H1 (cell line): ENCODE measurements at regions not wholly inside any gene's neighbourhood (a gene's known extent, or its start where the extent isn't known, plus 50 kb on each side); places are given as distances from the start of the nearest gene placed in this dataset.

Experiments used
- FOSL1 ChIP-seq: IDR thresholded peaks from 2 replicates; pipeline ENCODE4 v1.6.1; 2011; ENCODE audit warnings: mild to moderate bottlenecking, low read depth, low read length, moderate library complexity; ENCODE audit not compliant: insufficient read depth

DNA sequence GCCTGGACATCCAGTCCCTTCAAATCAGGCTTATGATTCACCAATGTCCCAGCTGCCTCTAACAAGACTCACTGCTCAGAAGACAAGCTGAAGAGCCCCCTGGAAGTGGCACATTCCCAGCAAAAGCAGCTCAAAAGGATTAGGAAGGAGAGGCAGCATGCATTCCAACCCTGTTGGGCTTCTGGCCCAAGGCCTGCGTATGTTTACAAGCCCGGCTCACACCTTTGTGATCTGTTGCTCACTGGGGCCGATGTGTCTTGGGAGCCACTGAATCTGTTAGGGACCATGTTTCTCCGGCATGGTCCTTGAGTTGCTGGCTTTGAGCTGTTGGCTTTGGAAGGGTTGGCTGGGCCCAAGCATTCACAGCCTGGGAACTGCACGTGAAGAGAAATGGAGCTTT is 81.2 kb upstream of the C1orf174 start (continued):
- TF ChIP-seq FOSL1 = no peak
- TF ChIP-seq, all 59 proteins: peak for 0
